ENCODE measurements at regions not wholly inside any gene's neighbourhood (a gene's known extent, or its start where the extent isn't known, plus 50 kb on each side); places are given as distances from the start of the nearest gene placed in this dataset.

GRCh38 chr10:78768041-78768835 is 300.5 kb upstream of the ZMIZ1 start:
- no peak for DNase-seq

GRCh38 chr10:78768876-78769275 is 299.9 kb upstream of the ZMIZ1 start:
- no peak for DNase-seq

GRCh38 chr10:78769526-78769925 is 299.2 kb upstream of the ZMIZ1 start:
- DNase-seq: no peak

GRCh38 chr10:78770167-78771090 is 298.3 kb upstream of the ZMIZ1 start:
- no peak for DNase-seq

GRCh38 chr10:78771260-78771659 is 297.5 kb upstream of the ZMIZ1 start:
- DNase-seq: no peak

GRCh38 chr10:78771808-78772455 is 296.8 kb upstream of the ZMIZ1 start:
- DNase-seq: no peak

GRCh38 chr10:78772486-78772885 is 296.3 kb upstream of the ZMIZ1 start:
- DNase-seq: no peak

- DNase-seq: no peak
Measured at GRCh38 chr10:78772986-78773530, 295.7 kb upstream of the ZMIZ1 start.

- no peak for DNase-seq
Measured at GRCh38 chr10:78774614-78774998, 294.2 kb upstream of the ZMIZ1 start.

- no peak for DNase-seq
Measured at GRCh38 chr10:78774999-78775711, 293.6 kb upstream of the ZMIZ1 start.

- no peak for DNase-seq
Measured at GRCh38 chr10:78775891-78776290, 292.9 kb upstream of the ZMIZ1 start.

- no peak for DNase-seq
Measured at GRCh38 chr10:78776756-78777155, 292.0 kb upstream of the ZMIZ1 start.

- no peak for DNase-seq
Measured at GRCh38 chr10:78777466-78777865, 291.3 kb upstream of the ZMIZ1 start.

- no peak for DNase-seq
Measured at GRCh38 chr10:78777867-78778266, 290.9 kb upstream of the ZMIZ1 start.

- no peak for DNase-seq
Measured at GRCh38 chr10:78778444-78779338, 290.1 kb upstream of the ZMIZ1 start.

- DNase-seq: no peak
Measured at GRCh38 chr10:78779339-78779955, 289.3 kb upstream of the ZMIZ1 start.

- DNase-seq: no peak
Measured at GRCh38 chr10:78780551-78780961, 288.2 kb upstream of the ZMIZ1 start.

GRCh38 chr10:78781251-78781913 is 287.4 kb upstream of the ZMIZ1 start:
- no peak for DNase-seq

GRCh38 chr10:78781991-78782390 is 286.8 kb upstream of the ZMIZ1 start:
- no peak for DNase-seq

GRCh38 chr10:78782441-78782840 is 286.3 kb upstream of the ZMIZ1 start:
- DNase-seq: no peak

All from NCI-H187 treated with DMSO at 0.1 percent for 48 hours (cell line).